RCC 7860 (cell line): ENCODE measurements at regions not wholly inside any gene's neighbourhood (a gene's known extent, or its start where the extent isn't known, plus 50 kb on each side); places are given as distances from the start of the nearest gene placed in this dataset.
"Not testable (repeated sequence)": the region's sequence is repeated elsewhere in the genome, so short reads cannot be mapped to it uniquely, and the experiment has no call there.

ENCODE experiments used
- DNase-seq: peaks from one replicate; pipeline ENCODE4 v3.0.0-alpha.2; 2015; ENCODE audit warnings: low spot score
- FAIRE-seq: peaks from 2 replicates; lab custom pipeline; 2012; peaks lifted over from hg19 to GRCh38; lab: Jason Lieb, UNC

GRCh38 chr2:34892256-34892655 is 1293.2 kb upstream of the FAM98A start:
- FAIRE-seq, result no peak
- DNase-seq, result no peak

- DNase-seq (no peak), FAIRE-seq (no peak)
Observed at GRCh38 chr2:34875091-34875745, 1276.1 kb upstream of the FAM98A start.

- DNase-seq, result no peak
- FAIRE-seq, result no peak
Observed at GRCh38 chr2:34853646-34854045, 1254.5 kb upstream of the FAM98A start.

- FAIRE-seq (no peak), DNase-seq (no peak)
Observed at GRCh38 chr2:34851804-34852203, 1252.7 kb upstream of the FAM98A start.

- FAIRE-seq (no peak), DNase-seq (no peak)
Observed at GRCh38 chr2:34849827-34850226, 1250.7 kb upstream of the FAM98A start.

- FAIRE-seq, result no peak
Observed at GRCh38 chr2:34848691-34849090, 1249.6 kb upstream of the FAM98A start.

GRCh38 chr2:34848132-34848531 is 1249.0 kb upstream of the FAM98A start:
- no peak for FAIRE-seq
- no peak for DNase-seq

More at GRCh38 chr2:34848691-34849090, 1249.6 kb upstream of the FAM98A start:
- DNase-seq, result no peak

GRCh38 chr2:34844629-34845028 is 1245.5 kb upstream of the FAM98A start:
- DNase-seq, result no peak
- FAIRE-seq, result no peak

GRCh38 chr2:34838408-34838807 is 1239.3 kb upstream of the FAM98A start:
- FAIRE-seq, result no peak

GRCh38 chr2:34836361-34836760 is 1237.3 kb upstream of the FAM98A start:
- no peak for DNase-seq
- no peak for FAIRE-seq

More at GRCh38 chr2:34838408-34838807, 1239.3 kb upstream of the FAM98A start:
- DNase-seq, result no peak

GRCh38 chr2:34831096-34831495 is 1232.0 kb upstream of the FAM98A start:
- DNase-seq, result no peak
- no peak for FAIRE-seq

- no peak for DNase-seq
Observed at GRCh38 chr2:34828481-34828880, 1229.4 kb upstream of the FAM98A start.

GRCh38 chr2:34827398-34827797 is 1228.3 kb upstream of the FAM98A start:
- DNase-seq, result no peak
- no peak for FAIRE-seq

More at GRCh38 chr2:34828481-34828880, 1229.4 kb upstream of the FAM98A start:
- FAIRE-seq, result no peak

GRCh38 chr2:34825686-34826085 is 1226.6 kb upstream of the FAM98A start:
- FAIRE-seq (no peak), DNase-seq (no peak)

- FAIRE-seq (no peak), DNase-seq (no peak)
Observed at GRCh38 chr2:34822616-34823015, 1223.5 kb upstream of the FAM98A start.

GRCh38 chr2:34815052-34815741 is 1216.1 kb upstream of the FAM98A start:
- DNase-seq (no peak), FAIRE-seq (no peak)

- DNase-seq (no peak), FAIRE-seq (no peak)
Observed at GRCh38 chr2:34810456-34810855, 1211.4 kb upstream of the FAM98A start.

GRCh38 chr2:34808426-34808825 is 1209.3 kb upstream of the FAM98A start:
- DNase-seq (no peak), FAIRE-seq (no peak)

- no peak for DNase-seq
Observed at GRCh38 chr2:34806891-34807290, 1207.8 kb upstream of the FAM98A start.

GRCh38 chr2:34806396-34806795 is 1207.3 kb upstream of the FAM98A start:
- DNase-seq (no peak), FAIRE-seq (no peak)

More at GRCh38 chr2:34806891-34807290, 1207.8 kb upstream of the FAM98A start:
- FAIRE-seq, result no peak

- DNase-seq (no peak), FAIRE-seq (no peak)
Observed at GRCh38 chr2:34799556-34799955, 1200.5 kb upstream of the FAM98A start.

- not testable (repeated sequence) for DNase-seq, FAIRE-seq
Observed at GRCh38 chr2:34795586-34795985, 1196.5 kb upstream of the FAM98A start.
